Muscle layer of duodenum (tissue), 2 donors: ENCODE measurements at regions not wholly inside any gene's neighbourhood (a gene's known extent, or its start where the extent isn't known, plus 50 kb on each side); places are given as distances from the start of the nearest gene placed in this dataset.

ENCODE experiments used
- H3K27ac ChIP-seq: one replicate; pipeline ENCODE4 v1.7.0; 2013; ENCODE audit warnings: mild to moderate bottlenecking, low read length
- H3K27me3 ChIP-seq: one replicate; pipeline ENCODE4 v1.7.0; 2013; ENCODE audit warnings: low read depth, mild to moderate bottlenecking, control low read depth, low read length
- H3K36me3 ChIP-seq, 2 donors: one replicate each; pipeline ENCODE4 v1.7.0; 2013; ENCODE audit warnings: low read length in 2 of 2, control low read depth in 1 of 2, mild to moderate bottlenecking in 1 of 2; ENCODE audit not compliant: insufficient read depth in 2 of 2, control insufficient read depth in 1 of 2
- H3K4me1 ChIP-seq, 2 donors: one replicate each; pipeline ENCODE4 v1.7.0; 2013; ENCODE audit warnings: low read length in 2 of 2, mild to moderate bottlenecking in 2 of 2, control low read depth in 1 of 2, moderate library complexity in 1 of 2; ENCODE audit not compliant: insufficient read depth in 2 of 2, control insufficient read depth in 1 of 2
- H3K4me3 ChIP-seq, 2 donors: one replicate each; pipeline ENCODE4 v1.7.0; 2013; ENCODE audit warnings: low read length in 2 of 2, low read depth in 1 of 2, mild to moderate bottlenecking in 1 of 2
- H3K9me3 ChIP-seq, 2 donors: one replicate each; pipeline ENCODE4 v1.7.0; 2013; ENCODE audit warnings: low read length in 2 of 2, control low read depth in 1 of 2, mild to moderate bottlenecking in 1 of 2; ENCODE audit not compliant: control insufficient read depth in 1 of 2
- donor health status: healthy.

DNA sequence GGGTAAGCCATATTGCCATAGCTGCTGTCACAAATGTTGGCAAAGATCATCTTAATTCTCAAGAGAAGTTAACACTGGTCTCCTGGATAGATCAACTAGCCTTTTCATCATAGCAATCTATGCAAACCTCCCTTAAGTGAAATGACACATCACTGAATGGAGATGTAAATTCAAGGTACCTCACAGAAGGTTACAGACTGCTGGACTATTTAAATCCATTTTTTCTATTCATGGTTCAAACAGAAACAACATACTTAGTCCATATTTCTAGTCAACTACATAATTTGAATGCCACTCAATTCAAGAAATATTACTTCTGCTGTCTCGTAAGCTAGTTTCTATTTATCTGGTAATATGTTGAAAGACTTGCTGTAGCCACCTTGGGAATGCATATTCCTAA, 748.3 kb downstream of the C12orf50 start:
- H3K27ac ChIP-seq = no peak overlapping the region
- no peaks in the 10 kb centered on the region for H3K9me3 ChIP-seq
- H3K36me3 ChIP-seq = no peaks in the 10 kb centered on the region
- no peaks in the 10 kb centered on the region for H3K27me3 ChIP-seq
- no peak overlapping the region for H3K4me3 ChIP-seq
- H3K4me1 ChIP-seq = no peaks in the 10 kb centered on the region

DNA sequence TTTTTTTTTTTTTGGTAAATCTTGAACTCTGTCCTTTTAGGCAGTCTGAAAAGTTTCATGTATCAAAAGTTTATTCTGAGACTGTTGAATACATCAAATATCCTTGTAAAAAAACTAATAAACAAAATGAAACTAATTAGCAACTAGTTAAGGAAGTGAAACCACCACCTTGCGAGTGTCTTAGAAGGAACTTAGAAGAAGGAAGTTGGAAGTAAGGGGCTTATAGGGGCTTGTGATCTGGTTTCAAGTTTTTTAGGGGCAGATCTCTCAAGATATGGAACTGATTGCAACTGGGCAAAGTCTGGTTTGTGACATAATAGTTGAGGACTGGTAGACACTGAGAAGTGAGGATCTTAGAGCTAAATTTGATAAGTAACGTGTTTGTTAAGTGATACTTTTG, 748.8 kb downstream of the C12orf50 start:
- Histone ChIP-seq H3K4me3 (no peak overlapping the region), H3K36me3 (no peaks in the 10 kb centered on the region), H3K27me3 (no peaks in the 10 kb centered on the region), H3K9me3 (no peaks in the 10 kb centered on the region), H3K4me1 (no peaks in the 10 kb centered on the region), H3K27ac (no peak overlapping the region)

DNA sequence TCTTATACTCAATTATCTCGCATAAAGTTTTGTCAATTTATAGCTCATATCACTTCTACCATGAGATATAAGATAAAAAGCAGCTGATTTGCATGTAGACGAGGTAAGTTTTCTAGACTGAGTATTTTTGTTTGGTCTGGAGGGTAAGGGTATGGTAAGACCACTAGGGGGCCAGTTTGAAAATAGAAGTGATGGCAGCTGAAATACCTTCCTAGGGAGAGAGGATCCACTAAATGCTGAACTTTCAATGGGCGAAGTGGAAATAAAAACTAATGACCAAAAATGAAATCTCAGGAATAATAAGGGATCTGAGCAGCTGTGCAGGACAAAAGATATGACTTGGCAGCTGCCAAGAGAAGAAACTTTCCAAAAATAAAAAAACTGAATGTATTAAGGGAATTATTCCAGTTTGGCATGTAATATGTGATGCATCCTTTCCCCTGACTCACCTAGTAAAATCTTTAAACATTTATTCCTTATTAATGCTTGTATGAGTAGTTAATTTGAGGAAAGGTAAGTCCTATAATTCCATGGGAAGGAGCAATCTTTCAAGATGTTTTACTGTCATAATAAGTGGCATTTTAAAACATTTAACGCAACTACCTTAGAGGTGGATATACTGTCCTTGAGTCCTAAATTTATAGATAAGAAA, 754.5 kb downstream of the C12orf50 start:
- H3K36me3 ChIP-seq = no peaks in the 10 kb centered on the region
- H3K27me3 ChIP-seq = no peaks in the 10 kb centered on the region
- no peaks in the 10 kb centered on the region for H3K9me3 ChIP-seq
- no peak overlapping the region for H3K4me3 ChIP-seq
- H3K27ac ChIP-seq = no peak overlapping the region
- H3K4me1 ChIP-seq = no peaks in the 10 kb centered on the region

DNA sequence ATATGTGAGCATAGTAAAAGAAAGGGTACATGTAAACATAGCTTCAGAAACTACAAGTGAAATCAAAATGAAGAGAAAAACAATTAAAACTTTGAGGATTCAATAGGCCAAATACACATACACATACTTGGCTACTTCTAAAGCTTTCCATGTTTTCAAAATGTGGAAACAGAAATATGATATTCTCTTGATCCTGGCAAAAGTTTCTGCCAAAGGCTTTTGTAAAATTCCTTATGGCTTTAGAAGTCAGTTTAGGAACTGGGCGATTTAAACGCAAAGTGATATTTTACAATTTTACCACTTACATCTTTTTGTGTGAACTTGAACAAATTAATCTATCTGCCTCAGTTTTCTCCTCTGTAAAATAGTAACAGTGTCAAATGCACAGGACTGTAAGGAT, 756.4 kb downstream of the C12orf50 start:
- H3K27ac ChIP-seq = no peak overlapping the region
- no peaks in the 10 kb centered on the region for H3K36me3 ChIP-seq
- no peaks in the 10 kb centered on the region for H3K4me1 ChIP-seq
- H3K4me3 ChIP-seq = no peak overlapping the region
- H3K27me3 ChIP-seq = no peaks in the 10 kb centered on the region
- no peaks in the 10 kb centered on the region for H3K9me3 ChIP-seq

DNA sequence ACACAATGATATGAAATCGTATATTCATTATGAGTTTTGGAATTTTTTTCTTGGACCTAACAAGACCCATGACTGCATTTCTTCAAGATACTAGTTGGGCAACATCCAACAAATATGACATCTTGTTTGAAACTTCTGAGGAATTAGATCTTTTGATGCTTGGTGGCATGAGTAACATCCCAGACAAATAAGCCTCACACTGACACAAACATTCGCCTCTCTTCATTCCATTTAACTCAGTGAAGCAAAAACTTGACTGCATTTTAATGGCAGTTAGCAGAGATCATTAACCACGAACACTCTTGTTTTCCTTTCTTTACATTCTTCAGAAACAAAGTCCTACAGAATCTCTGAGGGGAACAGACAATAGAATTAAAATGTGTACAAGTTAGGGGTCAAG, 758.3 kb downstream of the C12orf50 start:
- Histone ChIP-seq H3K4me3 (no peak overlapping the region), H3K27me3 (no peaks in the 10 kb centered on the region), H3K27ac (no peak overlapping the region), H3K36me3 (no peaks in the 10 kb centered on the region), H3K4me1 (no peaks in the 10 kb centered on the region), H3K9me3 (no peaks in the 10 kb centered on the region)

DNA sequence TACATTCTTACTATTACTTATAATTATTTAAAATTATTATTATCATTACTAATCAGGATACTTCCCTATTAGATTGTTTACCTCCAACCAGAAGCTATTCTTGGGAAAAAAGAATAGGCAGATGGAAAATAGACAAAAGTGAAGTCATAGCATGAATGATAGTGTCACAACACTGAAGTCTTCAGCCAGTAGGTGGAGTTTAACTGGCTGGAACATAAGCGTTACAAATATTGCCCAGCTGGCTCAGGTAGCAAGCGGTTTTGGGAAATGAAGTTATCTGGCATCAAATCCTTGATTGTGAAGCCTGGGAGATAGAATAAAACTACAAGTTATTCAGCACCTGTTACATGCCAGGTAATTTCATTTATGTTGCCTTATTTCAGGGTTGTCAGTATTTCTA, 762.9 kb downstream of the C12orf50 start:
- Histone ChIP-seq H3K4me3 (no peak overlapping the region), H3K9me3 (no peaks in the 10 kb centered on the region), H3K36me3 (no peaks in the 10 kb centered on the region), H3K27me3 (no peaks in the 10 kb centered on the region), H3K27ac (no peak overlapping the region), H3K4me1 (no peaks in the 10 kb centered on the region)

DNA sequence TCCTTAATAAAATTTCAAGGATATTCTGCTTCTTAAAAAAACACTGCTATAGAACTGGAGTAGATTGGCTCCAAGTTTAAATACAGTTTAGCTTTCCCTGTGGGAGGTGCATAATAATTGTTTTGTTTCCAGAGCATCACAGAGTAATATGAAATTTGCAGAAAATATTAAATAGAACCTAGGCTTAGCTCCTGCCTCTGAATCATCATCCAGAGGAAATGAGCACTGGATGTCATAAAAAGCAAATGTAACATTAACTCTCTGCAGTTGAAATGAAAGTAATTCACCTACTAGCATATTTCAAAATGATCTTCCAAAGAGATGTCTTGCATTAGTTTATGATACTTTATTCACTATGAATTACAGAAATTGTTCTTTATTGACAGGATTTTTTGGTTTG, 769.8 kb downstream of the C12orf50 start:
- Histone ChIP-seq H3K4me3 (no peak overlapping the region), H3K9me3 (no peaks in the 10 kb centered on the region), H3K36me3 (no peaks in the 10 kb centered on the region), H3K27me3 (no peaks in the 10 kb centered on the region), H3K4me1 (no peaks in the 10 kb centered on the region), H3K27ac (no peak overlapping the region)

DNA sequence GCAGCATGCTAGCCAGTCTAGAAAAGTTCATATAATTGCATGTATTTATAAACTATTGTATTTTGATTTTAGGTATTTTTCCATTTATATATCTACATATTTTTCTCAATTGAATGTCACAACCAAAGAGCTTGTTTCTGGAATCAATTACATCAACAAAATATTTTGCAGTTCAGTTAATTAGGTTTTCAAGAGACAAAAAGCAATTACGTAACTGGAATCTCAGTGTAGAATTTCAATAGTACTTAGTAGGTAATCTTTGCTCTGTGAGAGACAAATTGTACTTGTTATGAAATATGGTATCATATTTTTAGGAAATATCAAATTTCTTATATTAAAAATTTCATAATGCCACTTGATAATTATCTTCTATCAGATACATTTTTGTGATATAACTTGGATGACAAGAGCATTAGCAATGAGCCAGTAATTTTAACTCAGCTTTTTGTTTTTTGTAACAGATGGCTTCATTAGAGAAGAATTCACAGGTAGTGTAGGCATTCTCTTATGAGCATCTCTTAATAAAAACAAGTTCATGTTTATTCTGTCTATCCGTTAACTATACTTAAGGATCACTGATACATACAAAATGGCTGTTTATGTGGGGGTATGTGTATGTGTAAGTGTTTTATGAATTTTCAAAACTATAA, 774.7 kb downstream of the C12orf50 start:
- H3K27me3 ChIP-seq = no peaks in the 10 kb centered on the region
- no peaks in the 10 kb centered on the region for H3K36me3 ChIP-seq
- peaks cover 0 to 4% of the 10 kb centered on the region in 2 donors for H3K9me3 ChIP-seq
- H3K4me3 ChIP-seq = no peak overlapping the region
- no peak overlapping the region for H3K27ac ChIP-seq
- no peaks in the 10 kb centered on the region for H3K4me1 ChIP-seq

DNA sequence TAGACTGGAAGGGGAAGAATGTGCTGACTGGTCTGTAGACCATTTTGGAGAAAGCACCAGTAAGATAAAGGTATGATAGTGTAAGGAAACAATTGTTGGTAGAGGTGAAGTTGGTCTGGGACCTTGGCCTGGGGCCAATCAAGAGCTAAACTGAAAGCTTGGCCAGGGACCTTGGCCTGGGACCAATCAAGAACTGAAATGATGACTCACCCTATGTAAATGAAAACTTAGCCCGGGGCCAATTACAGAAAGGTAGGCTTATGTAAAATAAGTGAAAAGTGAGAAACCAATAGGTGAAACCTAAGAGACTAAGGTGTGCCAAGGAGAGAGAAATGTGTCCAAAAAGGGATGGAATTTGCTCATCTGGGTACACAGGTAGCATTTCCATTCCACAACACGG, 776.0 kb downstream of the C12orf50 start:
- no peaks in the 10 kb centered on the region for H3K36me3 ChIP-seq

DNA sequence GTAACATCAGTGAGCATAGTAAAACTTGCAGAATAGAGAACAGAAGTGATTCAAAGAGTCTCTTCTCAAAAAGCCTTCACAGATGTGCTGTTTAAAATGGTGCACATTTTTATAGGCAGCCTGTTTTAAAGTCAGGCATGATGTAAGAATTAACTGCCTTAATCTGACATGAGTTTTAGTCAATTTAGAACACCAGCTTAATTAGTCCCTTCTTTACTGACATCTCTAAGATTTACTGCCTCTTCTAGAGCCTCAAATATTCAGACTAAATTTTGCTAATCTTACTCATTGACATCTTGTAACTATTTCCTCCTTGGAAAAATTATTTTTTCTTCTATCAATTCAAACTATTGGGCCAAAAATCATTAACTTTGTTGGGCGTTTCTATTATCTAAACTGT, 782.5 kb downstream of the C12orf50 start:
- Histone ChIP-seq H3K36me3 (no peaks in the 10 kb centered on the region), H3K4me1 (no peaks in the 10 kb centered on the region), H3K4me3 (no peak overlapping the region), H3K9me3 (no peaks in the 10 kb centered on the region), H3K27ac (no peak overlapping the region), H3K27me3 (no peaks in the 10 kb centered on the region)

More for the DNA sequence above, 776.0 kb downstream of the C12orf50 start:
- H3K9me3 ChIP-seq = peaks cover 0 to 4% of the 10 kb centered on the region in 2 donors
- no peaks in the 10 kb centered on the region for H3K27me3 ChIP-seq
- no peak overlapping the region for H3K4me3 ChIP-seq
- H3K4me1 ChIP-seq = no peaks in the 10 kb centered on the region
- no peak overlapping the region for H3K27ac ChIP-seq

DNA sequence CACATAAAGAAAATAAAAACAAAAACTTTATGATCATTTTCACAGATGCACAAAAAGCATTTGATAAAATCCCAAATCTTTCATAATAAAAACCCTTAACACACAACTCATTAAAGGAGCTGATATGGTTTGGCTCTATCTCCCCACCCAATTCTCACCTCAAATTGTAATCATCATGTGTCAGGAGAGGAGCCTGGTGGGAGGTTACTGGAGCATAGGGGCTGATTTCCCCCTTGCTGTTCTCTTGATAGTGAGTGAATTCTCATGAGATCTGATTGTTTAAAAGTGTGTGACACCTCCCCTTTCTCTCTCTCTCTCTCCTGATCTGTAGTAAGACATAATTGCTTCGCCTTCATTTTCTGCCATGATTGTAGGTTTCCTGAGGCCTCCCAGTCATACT, 790.7 kb downstream of the C12orf50 start:
- Histone ChIP-seq H3K9me3 (peaks cover 0 to 3% of the 10 kb centered on the region in 2 donors), H3K4me3 (no peak overlapping the region), H3K36me3 (no peaks in the 10 kb centered on the region), H3K27me3 (no peaks in the 10 kb centered on the region), H3K27ac (no peak overlapping the region), H3K4me1 (no peaks in the 10 kb centered on the region)

DNA sequence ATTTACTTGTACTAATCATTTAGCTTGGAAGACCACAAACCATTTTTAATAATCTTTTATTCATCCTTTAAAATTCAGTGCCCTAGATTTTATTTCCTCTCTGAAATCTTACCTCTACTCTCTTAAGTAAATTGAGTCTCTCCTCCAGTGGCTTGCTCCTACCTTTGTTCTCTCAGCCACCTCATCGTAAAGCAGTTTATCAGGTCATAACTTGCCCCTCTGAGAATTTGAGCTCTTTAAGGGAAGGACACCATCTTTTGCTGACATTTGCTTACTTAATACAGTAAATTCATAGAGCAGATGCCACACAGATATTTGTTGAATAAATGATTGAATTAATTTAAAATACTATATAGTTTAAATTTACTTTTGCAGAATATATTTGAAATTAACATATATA, 794.3 kb downstream of the C12orf50 start:
- no peaks in the 10 kb centered on the region for H3K27me3 ChIP-seq
- H3K27ac ChIP-seq = no peak overlapping the region
- H3K4me3 ChIP-seq = no peak overlapping the region
- peaks cover 3% of the 10 kb centered on the region in 2 donors for H3K9me3 ChIP-seq
- no peaks in the 10 kb centered on the region for H3K4me1 ChIP-seq
- H3K36me3 ChIP-seq = no peaks in the 10 kb centered on the region
